Middle frontal gyrus (tissue), 1 donor: ENCODE measurements at regions not wholly inside any gene's neighbourhood (a gene's known extent, or its start where the extent isn't known, plus 50 kb on each side); places are given as distances from the start of the nearest gene placed in this dataset.
A peak's percentile ranks its signal among the peaks of the same experiment; 100 is the strongest.
"Not testable (repeated sequence)": the region's sequence is repeated elsewhere in the genome, so short reads cannot be mapped to it uniquely, and the experiment has no call there.

Source experiments
- DNase-seq: peaks from one replicate; pipeline ENCODE4 v3.0.0-alpha.2; 2015; ENCODE audit warnings: low spot score; ENCODE audit errors: extremely low spot score

DNA sequence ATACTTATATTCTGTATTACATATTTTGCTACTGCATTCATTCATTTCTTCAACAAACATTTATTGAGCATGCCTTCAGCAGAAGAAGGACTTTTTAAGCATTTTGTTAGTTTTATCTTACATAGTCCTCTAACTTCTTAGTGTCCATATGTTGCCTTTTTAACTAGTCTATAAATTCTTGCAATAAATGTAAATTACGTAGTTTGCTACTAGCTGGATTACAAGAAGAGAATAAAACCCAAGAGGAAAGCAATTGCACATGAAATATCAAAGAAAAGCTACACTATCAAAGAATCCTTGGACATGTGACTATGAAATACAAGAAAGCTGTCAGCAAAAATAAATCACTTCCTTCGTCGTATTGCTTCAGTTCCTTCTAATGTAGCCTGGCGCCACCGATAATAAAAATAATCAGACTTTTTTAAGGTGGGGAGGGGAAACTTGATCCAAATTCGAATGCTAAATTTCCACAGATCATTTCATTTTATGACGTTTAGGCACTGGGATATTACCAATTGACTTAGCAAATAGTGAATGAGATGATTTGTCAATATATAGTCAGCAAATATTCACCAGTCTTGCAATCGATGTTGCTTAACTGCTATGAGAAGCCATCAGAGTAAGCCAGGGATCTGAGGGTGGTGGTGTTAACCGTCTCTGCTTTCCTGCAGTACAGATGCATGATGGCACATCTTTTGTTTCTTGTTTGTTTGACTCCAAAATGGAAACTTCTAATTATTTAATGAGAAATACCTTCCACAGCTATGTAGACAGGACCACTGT, 258.7 kb upstream of the EXOC2 start:
- DNase-seq = no peak

DNA sequence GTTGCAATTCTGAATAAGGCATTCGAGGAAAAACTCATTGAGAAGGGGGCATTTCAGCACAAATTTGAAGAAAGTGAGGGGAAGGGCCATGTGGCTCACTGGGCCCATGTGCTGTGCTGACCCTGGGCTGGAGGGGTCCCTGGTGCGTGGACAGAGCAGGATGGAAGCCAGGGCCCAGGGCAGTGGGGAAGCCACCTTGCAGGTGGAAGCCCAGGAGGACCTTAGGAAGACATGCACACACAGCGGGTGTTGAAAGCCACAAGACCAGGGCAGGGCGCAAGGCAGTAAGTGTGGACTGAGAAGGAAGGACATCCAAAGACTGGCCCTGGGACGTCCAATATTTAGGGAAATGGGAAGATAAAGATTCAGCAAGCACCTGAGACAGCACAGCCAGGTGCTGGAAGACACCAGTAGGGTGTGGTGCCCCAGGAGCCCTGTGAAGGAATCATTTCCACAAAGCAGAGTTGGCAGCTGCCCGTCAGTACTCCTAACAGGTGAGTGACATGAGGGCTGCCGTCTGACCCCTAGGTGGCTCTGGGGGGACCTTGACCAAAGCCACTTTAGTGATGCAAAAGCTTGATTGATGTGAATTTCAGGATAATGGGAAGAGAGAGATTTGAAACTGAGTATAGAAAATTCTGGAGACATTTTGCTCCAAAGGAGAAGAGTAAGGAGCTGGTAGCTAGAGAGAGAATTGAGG, 254.4 kb upstream of the EXOC2 start:
- DNase-seq = no peak

DNA sequence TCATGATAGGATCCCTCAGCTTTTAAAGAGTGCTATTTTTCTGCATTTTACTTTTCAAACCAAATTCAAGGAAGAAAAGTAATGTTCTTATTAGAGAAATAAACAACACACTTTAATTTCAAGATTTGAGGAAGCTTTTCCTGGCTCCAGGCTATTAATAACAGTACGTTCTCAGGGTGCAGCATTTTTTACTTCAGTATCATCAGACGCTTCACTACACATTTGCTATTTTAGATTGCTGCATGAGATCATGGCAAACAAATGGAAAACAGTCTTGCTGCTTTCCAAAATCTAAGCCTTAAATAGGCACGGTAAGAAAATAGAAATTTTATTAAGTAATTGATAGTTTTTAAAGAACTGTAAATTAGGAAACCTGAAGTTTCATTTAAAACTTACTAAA, 253.6 kb upstream of the EXOC2 start:
- DNase-seq = no peak

DNA sequence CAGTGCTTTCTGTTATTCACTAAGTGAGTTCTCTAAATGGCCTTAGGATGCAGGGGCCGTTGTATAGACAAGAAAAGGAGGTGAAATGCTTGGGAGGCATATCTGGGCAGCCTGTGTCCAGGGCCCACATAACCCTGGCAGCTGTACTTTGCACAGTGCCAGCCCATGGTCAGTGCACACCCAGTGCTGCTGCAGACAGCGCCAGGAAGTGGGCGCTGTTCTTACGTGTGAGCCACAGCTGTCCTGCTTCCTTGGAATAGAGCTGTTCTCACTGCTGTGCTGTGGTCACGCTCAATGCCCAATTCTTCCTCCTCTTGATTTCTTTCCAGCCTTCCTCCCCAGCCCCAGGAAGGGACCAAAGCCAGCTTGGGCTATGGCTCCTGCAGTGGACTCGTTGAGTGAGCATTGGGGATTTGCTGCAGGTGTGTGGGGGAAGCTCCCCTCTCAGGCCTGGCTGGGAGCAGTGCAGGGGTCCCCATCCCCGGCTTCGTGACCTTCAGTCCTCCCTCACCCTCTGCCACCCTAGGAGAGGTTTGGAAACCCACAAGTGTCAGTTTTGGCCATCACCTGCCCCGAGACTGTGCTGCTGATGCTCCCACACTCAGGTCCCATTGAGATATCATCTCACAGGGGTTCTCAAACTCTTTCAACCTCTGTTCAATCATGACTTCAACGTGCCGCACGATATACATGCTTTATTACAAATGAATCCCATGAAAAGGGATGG, 246.8 kb upstream of the EXOC2 start:
- no peak for DNase-seq

DNA sequence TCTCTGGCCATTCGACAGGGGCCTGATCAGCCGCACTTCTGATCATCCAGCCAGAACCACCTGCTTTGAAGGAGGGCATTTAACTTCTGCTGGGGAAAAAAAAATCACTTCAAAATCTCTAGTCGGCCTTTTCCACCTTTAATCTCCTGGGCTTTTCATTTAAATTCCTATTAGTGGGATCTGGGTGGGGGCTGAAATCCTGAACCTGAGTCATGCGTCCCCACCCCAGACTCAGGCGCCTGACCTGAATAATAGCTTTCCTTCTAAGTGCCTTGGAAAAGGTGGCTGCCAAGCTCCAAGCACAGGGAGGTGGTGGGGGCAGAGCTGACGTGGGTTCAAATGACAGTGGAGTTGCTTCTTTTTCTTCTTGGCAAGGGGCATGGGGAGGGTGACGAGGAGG, 246.0 kb upstream of the EXOC2 start:
- DNase-seq = no peak

DNA sequence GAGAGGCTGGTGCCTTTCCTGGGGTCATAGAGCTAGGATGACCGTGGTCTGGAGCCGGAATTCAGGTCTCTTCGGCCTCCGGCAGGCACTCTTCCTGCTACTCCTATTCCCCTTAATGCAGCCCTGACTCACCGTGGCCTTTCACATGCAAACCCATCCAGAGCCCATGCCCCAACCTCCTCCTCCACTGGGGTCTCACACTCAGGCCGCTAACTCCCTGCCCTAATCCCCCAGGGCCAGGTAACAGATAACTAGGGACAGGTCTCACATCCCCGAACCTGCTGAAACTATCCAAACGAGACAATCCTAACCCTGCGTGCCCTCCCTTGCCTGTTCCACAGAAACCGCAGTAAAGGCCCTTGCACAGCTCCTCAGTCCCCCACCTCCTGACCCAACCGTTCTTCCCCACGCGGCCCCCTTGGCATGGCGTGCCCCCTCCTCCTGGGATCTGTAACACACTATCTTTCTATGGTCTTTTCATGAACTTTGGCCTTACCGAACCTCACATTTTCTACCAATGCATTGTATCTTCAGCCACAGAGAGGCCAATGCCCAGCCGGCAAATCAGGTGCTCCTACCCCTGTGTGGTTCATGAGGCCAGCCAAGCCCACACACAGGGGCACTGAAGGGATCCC, 245.4 kb upstream of the EXOC2 start:
- DNase-seq = no peak

DNA sequence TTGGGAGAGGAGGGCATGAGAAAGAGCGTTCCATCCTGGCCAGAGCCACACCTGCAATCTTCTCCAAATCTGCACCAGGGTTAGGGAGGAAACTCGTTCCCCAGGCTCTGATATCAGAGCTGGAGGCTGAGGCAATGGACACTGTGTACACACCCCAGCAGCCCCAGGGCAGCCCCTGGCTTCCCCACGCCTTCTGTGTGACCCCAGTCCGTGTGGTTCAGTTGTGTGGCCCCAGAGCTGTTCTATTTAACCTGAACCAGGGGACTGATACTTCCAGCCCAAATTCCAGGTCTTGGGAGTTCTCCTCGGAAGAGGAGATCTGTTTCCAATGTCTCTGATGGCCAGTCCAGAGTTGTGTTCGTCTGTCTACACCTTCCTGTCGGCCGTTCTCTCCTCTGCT, 242.6 kb upstream of the EXOC2 start:
- DNase-seq = no peak

DNA sequence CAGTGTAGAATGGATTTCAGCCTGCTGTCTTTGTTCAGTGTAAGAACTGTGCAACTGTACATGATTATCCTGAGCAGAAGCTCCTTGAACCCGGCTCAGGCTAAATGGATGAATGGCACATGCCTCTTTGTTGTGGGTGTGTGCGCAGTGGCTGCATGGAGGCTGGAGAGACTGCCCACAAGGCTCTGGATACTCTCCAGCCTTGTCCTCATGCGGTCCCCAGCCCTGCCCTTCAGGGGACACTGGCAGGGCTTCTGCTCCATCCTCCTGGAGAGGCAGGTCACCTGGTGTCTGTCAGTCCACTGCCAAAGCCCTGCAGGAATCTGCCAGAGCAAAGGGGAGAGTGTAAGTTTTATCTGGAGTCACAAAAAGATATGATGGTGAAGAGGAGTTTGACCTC, 241.7 kb upstream of the EXOC2 start:
- no peak for DNase-seq

DNA sequence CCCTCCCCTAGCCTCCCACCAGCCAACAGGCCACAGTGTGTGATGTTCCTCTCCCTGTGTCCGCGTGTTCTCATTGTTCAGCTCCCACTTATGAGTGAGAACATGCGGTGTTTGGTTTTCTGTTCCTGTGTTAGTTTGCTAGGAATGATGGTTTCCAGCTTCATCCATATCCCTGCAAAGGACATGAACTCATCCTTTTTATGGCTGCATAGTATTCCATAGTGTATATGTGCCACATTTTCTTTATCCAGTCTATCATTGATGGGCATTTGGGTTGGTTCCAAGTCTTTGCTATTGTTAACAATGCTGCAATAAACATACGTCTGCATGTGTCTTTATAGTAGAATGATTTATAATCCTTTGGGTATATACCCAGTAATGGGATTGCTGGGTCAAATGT, 239.0 kb upstream of the EXOC2 start:
- not testable (repeated sequence) for DNase-seq

DNA sequence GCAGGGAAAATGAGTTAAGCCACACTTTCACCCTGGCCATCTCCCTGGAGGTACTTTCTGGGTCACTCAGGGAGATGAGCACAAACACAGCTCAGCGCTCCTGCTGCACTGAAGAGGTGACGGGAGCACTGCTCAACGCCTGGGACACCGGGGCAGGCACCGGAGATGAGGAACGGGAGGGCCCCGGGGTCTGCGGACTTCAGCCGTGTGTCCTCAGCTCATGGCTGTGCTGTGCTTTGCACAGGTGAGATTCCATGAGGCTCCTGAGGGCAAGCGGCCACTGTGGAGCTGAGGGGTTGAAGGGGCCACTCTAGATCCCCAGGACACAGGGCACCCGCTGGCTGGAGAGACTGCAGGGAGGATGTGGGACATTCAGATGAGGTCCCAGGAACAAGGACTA, 234.2 kb upstream of the EXOC2 start:
- DNase-seq = no peak

DNA sequence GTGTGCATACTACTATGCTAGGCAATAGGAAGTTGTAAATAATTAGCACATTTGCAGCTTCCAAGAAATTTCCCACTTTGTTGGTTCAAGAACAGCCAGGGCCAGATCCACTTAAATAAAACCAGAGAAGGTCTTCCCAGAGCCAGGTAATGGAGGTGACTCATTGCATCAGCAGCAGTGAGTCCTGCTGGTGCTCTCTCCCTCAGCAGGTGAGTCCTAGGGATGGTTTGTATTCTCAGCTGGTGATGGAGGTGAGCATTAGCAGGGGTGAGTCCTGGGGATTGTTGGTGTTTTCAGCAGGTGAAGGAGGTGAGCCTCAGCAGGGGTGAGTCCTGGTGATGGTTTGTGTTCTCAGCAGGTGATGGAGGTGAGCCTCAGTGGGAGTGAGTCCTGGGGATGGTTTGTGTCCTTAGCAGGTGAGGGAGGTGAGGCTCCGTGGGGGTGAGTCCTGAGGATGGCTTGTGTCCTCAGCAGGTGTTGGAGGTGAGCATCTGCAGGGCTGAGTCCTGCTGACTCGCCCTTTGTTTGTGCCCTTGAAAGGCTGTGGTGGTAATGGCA, 232.8 kb upstream of the EXOC2 start:
- DNase-seq = no peak

DNA sequence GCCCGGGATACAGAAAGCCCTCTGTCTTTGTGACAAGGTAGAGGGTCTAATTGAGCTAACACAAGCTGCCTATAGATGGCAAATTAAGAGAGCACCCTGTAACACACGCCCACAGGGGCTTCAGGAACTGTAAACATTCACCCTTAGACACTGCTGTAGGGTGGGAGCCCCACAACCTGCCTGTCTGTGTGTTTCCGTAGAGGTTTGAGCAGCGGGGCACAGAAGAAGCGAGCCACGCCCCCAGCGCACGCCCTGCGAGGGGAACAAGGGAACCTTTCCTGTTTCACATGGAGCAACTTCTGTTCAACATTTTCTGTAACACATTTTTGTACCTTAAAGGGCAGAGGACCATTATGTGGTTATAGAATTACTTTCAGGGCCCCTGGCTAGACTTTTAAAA, 231.7 kb upstream of the EXOC2 start:
- DNase-seq = no peak

DNA sequence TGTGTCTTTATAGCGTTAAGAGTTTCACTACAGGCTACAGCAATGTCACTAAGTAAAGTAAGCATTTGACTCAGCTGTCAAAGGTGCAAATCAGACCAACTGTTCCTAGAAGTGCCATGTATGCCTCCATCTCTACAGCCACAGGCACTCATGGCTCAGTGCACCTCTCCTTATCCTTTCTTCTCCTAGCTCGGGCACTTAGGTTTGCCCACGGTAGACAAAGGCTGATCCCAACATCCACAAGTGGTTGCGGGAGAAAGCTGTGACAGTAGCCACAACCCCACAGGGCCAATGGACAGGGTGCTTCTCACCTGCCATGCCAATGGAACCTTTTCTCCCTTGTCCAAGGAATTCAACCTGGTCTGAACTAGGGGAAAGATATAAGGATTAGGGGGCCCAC, 228.5 kb upstream of the EXOC2 start:
- no peak for DNase-seq

DNA sequence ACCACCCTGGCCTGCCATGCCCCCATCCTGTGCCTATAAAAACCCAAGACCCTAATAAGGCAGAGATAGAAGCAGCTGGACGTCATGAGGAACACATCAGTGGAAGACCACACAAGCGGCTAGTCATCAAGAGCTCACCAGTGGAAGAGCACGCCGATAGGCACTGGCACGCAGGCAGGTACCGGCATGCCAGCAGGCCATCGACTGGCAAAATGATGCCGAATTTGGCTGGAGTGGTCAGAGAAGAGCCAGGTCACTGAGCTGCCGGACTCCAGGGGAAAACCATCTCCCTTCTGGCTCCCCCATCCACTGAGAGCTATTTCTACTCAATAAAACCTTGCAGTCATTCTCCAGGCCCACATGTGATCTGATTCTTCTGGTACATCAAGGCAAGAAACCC, 227.6 kb upstream of the EXOC2 start:
- no peak for DNase-seq

DNA sequence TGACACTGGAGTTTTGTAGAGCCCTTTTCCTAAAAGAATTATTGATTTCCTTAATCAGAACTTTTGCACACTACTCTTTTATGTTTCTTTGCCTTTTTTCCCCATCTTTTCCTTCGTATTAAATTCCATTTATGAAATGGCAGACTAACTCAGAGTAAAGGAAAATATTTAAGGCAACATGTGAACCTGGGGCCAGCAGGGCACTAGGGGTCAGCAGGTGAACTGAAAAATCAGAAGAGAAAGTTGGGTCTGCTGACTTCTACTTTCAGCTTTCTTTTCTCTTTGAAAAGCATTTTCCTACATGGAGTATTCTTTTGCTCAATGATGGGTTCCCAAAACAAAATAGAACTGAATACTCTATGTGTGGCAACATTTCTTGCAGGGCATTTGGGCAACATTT, 226.6 kb upstream of the EXOC2 start:
- no peak for DNase-seq

DNA sequence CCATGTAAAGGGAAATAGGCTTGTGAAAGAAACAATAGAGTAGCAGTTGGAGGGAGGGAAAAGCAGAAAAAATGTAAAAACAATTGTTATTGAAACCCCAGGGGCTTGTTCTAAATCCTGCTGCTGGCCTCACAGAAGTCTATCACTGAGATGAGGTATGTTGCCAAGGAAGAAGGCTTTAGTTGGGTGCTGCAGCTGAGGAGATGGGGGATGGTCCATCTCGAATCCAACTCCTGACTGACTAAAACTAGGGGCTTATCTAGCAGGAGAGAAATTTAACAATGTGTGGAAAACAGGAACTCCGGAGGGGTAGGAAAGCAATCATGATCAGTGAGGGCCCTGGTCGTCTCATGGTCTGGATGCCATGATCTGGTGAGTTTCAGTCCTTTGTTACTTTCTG, 225.0 kb upstream of the EXOC2 start:
- DNase-seq = no peak

DNA sequence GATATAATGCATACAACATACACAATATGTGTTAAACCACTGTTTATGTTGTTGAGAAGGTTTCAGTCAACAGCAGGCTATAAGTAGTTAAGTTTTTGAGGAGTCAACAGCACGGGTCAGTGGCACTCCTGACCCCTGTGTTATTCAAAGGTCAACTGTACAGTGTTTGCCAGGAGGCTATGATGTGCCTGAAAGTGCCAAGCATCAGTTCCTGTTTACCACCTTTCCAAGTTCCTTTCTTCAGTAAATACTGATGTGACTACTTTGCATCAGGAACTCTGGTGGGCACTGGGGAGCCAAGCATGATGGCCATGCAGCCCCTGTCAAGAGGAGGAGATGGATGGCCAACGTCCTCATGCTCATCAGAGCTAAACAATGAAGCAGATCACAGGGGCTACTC, 224.4 kb upstream of the EXOC2 start:
- DNase-seq = no peak

DNA sequence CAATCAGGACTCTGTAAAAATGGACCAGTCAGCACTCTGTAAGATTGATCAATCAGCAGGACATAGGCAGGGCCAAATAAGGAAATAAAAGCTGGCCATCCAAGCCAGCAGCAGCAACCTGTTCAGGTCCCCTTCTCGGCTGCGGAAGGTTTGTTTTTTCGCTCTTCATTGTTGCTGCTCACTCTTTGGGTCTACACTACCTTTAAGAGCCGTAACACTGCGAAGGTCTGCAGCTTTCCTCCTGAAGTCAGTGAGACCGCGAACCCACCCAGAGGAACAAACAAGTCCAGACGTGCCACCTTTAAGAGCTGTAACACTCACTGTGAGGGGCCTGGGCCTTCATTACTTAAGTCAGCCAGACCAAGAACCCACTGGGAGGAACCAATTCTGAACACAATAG, 223.2 kb upstream of the EXOC2 start:
- DNase-seq = no peak

DNA sequence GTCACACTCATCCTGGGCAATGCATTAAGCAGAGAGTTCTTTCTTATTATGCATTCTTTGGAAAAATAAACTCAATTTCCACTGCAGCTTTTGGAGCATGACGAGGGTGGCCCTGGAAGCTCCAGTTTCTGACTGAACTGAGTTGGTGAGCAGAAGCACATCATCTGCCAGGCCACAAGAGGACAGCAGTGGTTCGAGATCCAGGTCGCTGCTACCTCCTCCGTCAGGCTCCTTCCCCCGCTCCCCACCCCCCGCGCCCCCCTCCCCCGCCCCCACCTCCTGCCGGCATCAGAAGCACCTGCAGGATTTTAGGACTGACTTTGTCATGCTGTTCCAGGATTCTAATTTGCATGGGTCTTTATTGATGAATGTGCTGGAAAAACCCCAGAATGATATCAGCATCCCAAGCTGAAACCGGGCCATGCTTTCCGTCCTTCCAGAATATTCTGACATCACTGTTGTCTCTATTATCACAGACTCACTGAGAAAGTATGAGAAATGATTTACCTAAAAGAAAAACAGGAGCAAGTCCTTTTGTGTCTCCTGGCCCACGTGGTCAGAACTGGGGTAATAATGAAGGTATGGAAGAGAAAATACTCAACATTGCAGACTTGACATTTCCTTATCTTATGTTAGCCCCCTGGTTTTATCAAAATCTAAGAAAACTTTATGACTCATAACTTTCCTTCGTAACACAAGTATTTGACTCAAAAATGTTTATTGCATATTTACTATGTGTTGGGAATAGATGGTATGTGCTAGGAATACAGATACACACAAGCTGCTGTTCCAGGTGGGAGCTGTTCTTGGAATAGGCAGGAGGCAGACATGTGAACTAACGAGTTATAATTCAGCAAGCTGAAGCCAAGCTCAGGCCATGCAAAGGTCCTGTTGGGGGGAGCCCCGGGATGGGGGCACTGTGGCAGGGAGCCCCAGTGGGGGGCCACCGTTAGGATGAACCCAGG, 220.2 kb upstream of the EXOC2 start:
- peak; percentile 5 for DNase-seq

DNA sequence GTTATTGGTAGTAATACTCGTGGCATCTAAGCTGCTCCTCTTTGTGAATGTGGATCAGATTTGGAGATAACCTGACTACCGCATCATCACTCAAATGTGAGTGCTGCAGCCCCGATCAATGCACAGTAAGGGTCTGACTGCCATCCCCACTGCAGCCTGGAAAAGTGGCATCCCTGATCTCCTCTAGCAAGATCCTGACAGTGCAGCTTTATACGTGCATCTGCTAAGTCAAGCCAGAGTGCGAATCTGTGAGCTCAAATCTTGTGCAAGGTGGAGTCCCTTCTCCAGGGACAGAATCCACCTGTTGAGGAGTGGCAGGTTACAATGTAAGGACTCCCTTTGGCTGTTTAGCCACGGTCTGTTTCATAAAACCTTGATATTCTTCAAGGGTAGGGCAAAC, 215.0 kb upstream of the EXOC2 start:
- no peak for DNase-seq

DNA sequence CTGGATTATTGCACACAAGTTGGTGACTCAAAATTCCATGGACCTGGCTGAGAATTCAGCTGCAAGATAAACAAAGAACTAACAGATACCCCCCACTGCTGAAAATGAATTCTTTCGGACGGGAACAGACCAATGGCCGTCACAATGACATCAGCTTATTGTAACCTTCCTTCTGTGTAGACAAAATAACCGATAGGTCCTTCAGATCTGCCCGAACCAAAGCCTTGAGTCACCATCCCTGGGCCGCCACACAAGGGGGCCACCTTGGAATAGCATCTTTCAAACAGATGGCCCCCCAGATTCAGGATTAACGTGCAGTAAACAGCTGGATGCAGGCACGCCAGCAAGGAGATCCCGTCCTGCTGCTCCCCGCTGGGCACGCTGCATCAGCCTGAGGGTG, 214.0 kb upstream of the EXOC2 start:
- DNase-seq = no peak
